H9 (cell line): ENCODE measurements at regions not wholly inside any gene's neighbourhood (a gene's known extent, or its start where the extent isn't known, plus 50 kb on each side); places are given as distances from the start of the nearest gene placed in this dataset.

Source experiments
- DNase-seq: peaks from one replicate; pipeline ENCODE4 v3.0.0-alpha.2; 2017
- H2AFZ ChIP-seq: one replicate; pipeline ENCODE4 v1.6.1; 2013; ENCODE audit warnings: mild to moderate bottlenecking, low read length, control low read depth, moderate library complexity
- H2AK5ac ChIP-seq: 2 replicates; pipeline ENCODE4 v1.6.1; 2013; ENCODE audit warnings: low read length, control low read depth, mixed read lengths; ENCODE audit not compliant: insufficient read length
- H2BK120ac ChIP-seq: one replicate; pipeline ENCODE4 v1.6.1; 2013; ENCODE audit warnings: low read depth, mild to moderate bottlenecking, low read length, control low read depth, inconsistent platforms; ENCODE audit not compliant: poor library complexity, severe bottlenecking
- H2BK12ac ChIP-seq: 2 replicates; pipeline ENCODE4 v1.6.1; 2013; ENCODE audit warnings: low read length, control low read depth, mixed read lengths, low read depth; ENCODE audit not compliant: insufficient read length
- H2BK15ac ChIP-seq: 2 replicates; pipeline ENCODE4 v1.6.1; 2013; ENCODE audit warnings: low read depth, low read length, control low read depth
- H2BK20ac ChIP-seq: one replicate; pipeline ENCODE4 v1.6.1; 2013; ENCODE audit warnings: low read depth, mild to moderate bottlenecking, low read length, control low read depth, inconsistent platforms; ENCODE audit not compliant: poor library complexity, severe bottlenecking
- H2BK5ac ChIP-seq: 2 replicates; pipeline ENCODE4 v1.6.1; 2013; ENCODE audit warnings: low read length, control low read depth, mixed read lengths; ENCODE audit not compliant: insufficient read length
- H3K14ac ChIP-seq: 2 replicates; pipeline ENCODE4 v1.6.1; 2013; ENCODE audit warnings: low read length, control low read depth; ENCODE audit not compliant: insufficient read depth
- H3K18ac ChIP-seq: 2 replicates; pipeline ENCODE4 v1.6.1; 2013; ENCODE audit warnings: low read depth, mild to moderate bottlenecking, mixed read lengths, low read length, control low read depth; ENCODE audit not compliant: insufficient read length
- H3K23ac ChIP-seq: 2 replicates; pipeline ENCODE4 v1.6.1; 2013; ENCODE audit warnings: low read length, control low read depth, mixed read lengths, low read depth; ENCODE audit not compliant: insufficient read length
- H3K23me2 ChIP-seq: 2 replicates; pipeline ENCODE4 v1.6.1; 2013; ENCODE audit warnings: low read depth, mild to moderate bottlenecking, mixed read lengths, low read length, control low read depth; ENCODE audit not compliant: insufficient read length, poor library complexity, severe bottlenecking
- H3K27ac ChIP-seq: 2 replicates; pipeline ENCODE4 v1.5.1; 2013; ENCODE audit warnings: low read length, control low read depth, mixed read lengths, low read depth; ENCODE audit not compliant: insufficient read length
- H3K27me3 ChIP-seq: 2 replicates; pipeline ENCODE4 v1.6.1; 2013; ENCODE audit warnings: low read length, control low read depth, inconsistent platforms; ENCODE audit not compliant: insufficient read depth
- H3K4ac ChIP-seq: 2 replicates; pipeline ENCODE4 v1.6.1; 2013; ENCODE audit warnings: low read depth, mild to moderate bottlenecking, control low read depth, inconsistent platforms, low read length, moderate library complexity
- H3K4me1 ChIP-seq: 2 replicates; pipeline ENCODE4 v1.6.1; 2013; ENCODE audit warnings: low read length, control low read depth, inconsistent platforms; ENCODE audit not compliant: insufficient read depth
- H3K4me2 ChIP-seq: 2 replicates; pipeline ENCODE4 v1.6.1; 2013; ENCODE audit warnings: low read length, control low read depth, mixed read lengths; ENCODE audit not compliant: insufficient read length, insufficient read depth
- H3K56ac ChIP-seq: 2 replicates; pipeline ENCODE4 v1.6.1; 2013; ENCODE audit warnings: low read depth, mild to moderate bottlenecking, mixed read lengths, low read length, control low read depth; ENCODE audit not compliant: insufficient read length
- H3K79me1 ChIP-seq: 2 replicates; pipeline ENCODE4 v1.6.1; 2013; ENCODE audit warnings: low read depth, mild to moderate bottlenecking, moderate library complexity, low read length, control low read depth, inconsistent platforms; ENCODE audit not compliant: insufficient read depth, poor library complexity, severe bottlenecking
- H3K79me2 ChIP-seq: 2 replicates; pipeline ENCODE4 v1.6.1; 2013; ENCODE audit warnings: low read length, control low read depth, inconsistent platforms; ENCODE audit not compliant: insufficient read depth
- H3K9ac ChIP-seq: 2 replicates; pipeline ENCODE4 v1.6.1; 2013; ENCODE audit warnings: low read length, control low read depth, mixed read lengths; ENCODE audit not compliant: insufficient read length; ENCODE audit errors: extremely low read depth
- H3K9me3 ChIP-seq: one replicate; pipeline ENCODE4 v1.6.1; 2013; ENCODE audit warnings: low read depth, low read length, inconsistent platforms; ENCODE audit not compliant: control insufficient read depth
- H3T11ph ChIP-seq: one replicate; pipeline ENCODE4 v1.6.1; 2013; ENCODE audit warnings: mild to moderate bottlenecking, low read length, control low read depth, inconsistent platforms
- H4K20me1 ChIP-seq: one replicate; pipeline ENCODE4 v1.6.1; 2013; ENCODE audit not compliant: control insufficient read depth, insufficient read length, insufficient read depth
- H4K5ac ChIP-seq: 2 replicates; pipeline ENCODE4 v1.6.1; 2013; ENCODE audit warnings: low read depth, mild to moderate bottlenecking, mixed read lengths, low read length, control low read depth; ENCODE audit not compliant: insufficient read length
- H4K8ac ChIP-seq: replicated peaks from 2 replicates; pipeline ENCODE4 v1.6.1; 2013; ENCODE audit warnings: low read length, control low read depth, mixed read lengths, low read depth; ENCODE audit not compliant: insufficient read length
- H4K91ac ChIP-seq: 2 replicates; pipeline ENCODE4 v1.6.1; 2013; ENCODE audit warnings: low read depth, mild to moderate bottlenecking, moderate library complexity, mixed read lengths, low read length, control low read depth; ENCODE audit not compliant: insufficient read length
- H3K27ac Mint-ChIP-seq, 3 experiments: 2 replicates in 2 of 3; 3 replicates in 1 of 3; pipeline ENCODE4 v1.8.0; 2020 to 2021; ENCODE audit warnings: mixed read lengths in 3 of 3, mild to moderate bottlenecking in 1 of 3, moderate library complexity in 1 of 3
- H3K27me3 Mint-ChIP-seq: 2 replicates; pipeline ENCODE4 v1.8.0; 2021; ENCODE audit warnings: low read depth, mild to moderate bottlenecking, moderate library complexity, mixed read lengths
- H3K36me3 Mint-ChIP-seq, 3 experiments: 2 replicates in 2 of 3; 3 replicates in 1 of 3; pipeline ENCODE4 v1.8.0; 2020 to 2021; ENCODE audit warnings: low read depth in 3 of 3, mixed read lengths in 3 of 3; ENCODE audit not compliant: insufficient read depth in 1 of 3
- H3K4me1 Mint-ChIP-seq, 2 experiments: 2 replicates each; pipeline ENCODE4 v1.8.0; 2020; ENCODE audit warnings: mixed read lengths in 2 of 2
- H3K4me3 Mint-ChIP-seq, 2 experiments: 2 replicates in 1 of 2; 3 replicates in 1 of 2; pipeline ENCODE4 v1.8.0; 2020 to 2021; ENCODE audit warnings: mild to moderate bottlenecking in 2 of 2, mixed read lengths in 2 of 2, moderate library complexity in 1 of 2
- H3K9me3 Mint-ChIP-seq, 2 experiments: 2 replicates in 1 of 2; 3 replicates in 1 of 2; pipeline ENCODE4 v1.8.0; 2020; ENCODE audit warnings: mild to moderate bottlenecking in 2 of 2, mixed read lengths in 2 of 2, moderate library complexity in 1 of 2
- CTCF ChIP-seq: fragments of 200-600 bp; sonication (generic); conservative IDR thresholded peaks from 3 replicates; pipeline ENCODE4 v1.8.0; 2021; ENCODE audit warnings: antibody characterized with exemption, mild to moderate bottlenecking
- WGBS: extraction: QIAGEN DNeasy Blood & Tissue Kit; methylation state at CpG from one replicate; pipeline ENCODE4 v1.1.7; 2013; ENCODE audit warnings: missing lambda C conversion rate, low lambda C conversion rate, mixed read lengths; ENCODE audit not compliant: insufficient read length; ENCODE audit errors: extremely low coverage; 5-methylcytosine and 5-hydroxymethylcytosine counted together

GRCh38 chr7:15753887-15754579, 67.5 kb upstream of the MEOX2 start:
- TF ChIP-seq CTCF = no peak

More at GRCh38 chr7:15753887-15754579, 67.5 kb upstream of the MEOX2 start:
- H3K23me2 ChIP-seq = no peaks in the 10 kb centered on the region
- Mint-ChIP-seq H3K9me3 (no peaks in the 10 kb centered on the region; a peak in 1 of 5 replicates), H3K27ac (no peak overlapping the region), H3K36me3 (no peaks in the 10 kb centered on the region), H3K4me3 (no peak overlapping the region), H3K4me1 (no peaks in the 10 kb centered on the region), H3K27me3 (no peaks in the 10 kb centered on the region)
- H4K91ac ChIP-seq = no peak overlapping the region
- H3K9me3 ChIP-seq = no peaks in the 10 kb centered on the region
- H3K4ac ChIP-seq = no peak overlapping the region
- H3K79me2 ChIP-seq = no peaks in the 10 kb centered on the region
- no peak overlapping the region for H2AK5ac ChIP-seq
- no peak overlapping the region for H3K18ac ChIP-seq
- no peak overlapping the region for H3K23ac ChIP-seq
- no peak overlapping the region for H3K4me2 ChIP-seq
- no peak overlapping the region for H4K8ac ChIP-seq
- H4K20me1 ChIP-seq = no peaks in the 10 kb centered on the region
- no peak overlapping the region for H3K27ac ChIP-seq
- H3T11ph ChIP-seq = no peak overlapping the region
- H3K79me1 ChIP-seq = no peaks in the 10 kb centered on the region
- no peak overlapping the region for H2BK12ac ChIP-seq
- H3K14ac ChIP-seq = no peak overlapping the region
- H2AFZ ChIP-seq = no peak overlapping the region
- H3K27me3 ChIP-seq = no peaks in the 10 kb centered on the region
- H4K5ac ChIP-seq = no peak overlapping the region
- H2BK20ac ChIP-seq = no peak overlapping the region
- no peaks in the 10 kb centered on the region for H3K4me1 ChIP-seq
- 100% methylated on average over 1 of the region's 1 CpG for WGBS
- H2BK5ac ChIP-seq = no peak overlapping the region
- no peak for DNase-seq
- no peak overlapping the region for H2BK15ac ChIP-seq
- H2BK120ac ChIP-seq = no peak overlapping the region
- no peak overlapping the region for H3K56ac ChIP-seq
- no peak overlapping the region for H3K9ac ChIP-seq
